Suprapubic skin (tissue), 4 donors: ENCODE measurements at regions not wholly inside any gene's neighbourhood (a gene's known extent, or its start where the extent isn't known, plus 50 kb on each side); places are given as distances from the start of the nearest gene placed in this dataset.

ENCODE experiments used
- DNase-seq, 2 donors: peaks; one replicate each; pipeline ENCODE4 v3.0.0-alpha.2; 2019; ENCODE audit warnings: low spot score in 2 of 2
- H3K27ac ChIP-seq: fragments of 200-600 bp; sonication (generic); one replicate; pipeline ENCODE4 v1.5.1; 2019
- H3K27me3 ChIP-seq: fragments of 200-600 bp; sonication (generic); one replicate; pipeline ENCODE4 v1.5.1; 2019
- H3K36me3 ChIP-seq: fragments of 200-600 bp; sonication (generic); one replicate; pipeline ENCODE4 v1.5.1; 2019
- H3K4me1 ChIP-seq: fragments of 200-600 bp; sonication (generic); one replicate; pipeline ENCODE4 v1.5.1; 2019
- H3K4me3 ChIP-seq: fragments of 200-600 bp; sonication (generic); one replicate; pipeline ENCODE4 v1.5.1; 2019; ENCODE audit warnings: mild to moderate bottlenecking
- H3K9me3 ChIP-seq: fragments of 200-600 bp; sonication (generic); one replicate; pipeline ENCODE4 v1.5.1; 2019
- EP300 ChIP-seq: sonication (generic); formaldehyde crosslinking; IDR thresholded peaks from one replicate; pipeline ENCODE4 v1.6.1; 2017; ENCODE audit warnings: antibody characterized with exemption
- POLR2A ChIP-seq, 2 donors: fragments of 450-650 bp; IDR thresholded peaks; one replicate each; pipeline ENCODE4 v1.6.1; 2017; ENCODE audit warnings: antibody characterized with exemption in 2 of 2, mild to moderate bottlenecking in 2 of 2, moderate library complexity in 2 of 2
- POLR2AphosphoS5 ChIP-seq, 3 donors: sonication (generic); formaldehyde crosslinking; IDR thresholded peaks; one replicate each; pipeline ENCODE4 v1.6.1; 2017; ENCODE audit warnings: antibody characterized with exemption in 3 of 3
- WGBS: methylation state at CpG from one replicate; pipeline ENCODE4 v1.1.5; 2018; 5-methylcytosine and 5-hydroxymethylcytosine counted together
- TF ChIP-seq, protein P1 (sequence below), 2 donors: fragments of 200-600 bp in 1 of 2; fragments of 450-650 bp in 1 of 2; sonication (generic) in 1 of 2; IDR thresholded peaks; one replicate each; pipeline ENCODE4 v1.5.1; 2016 to 2019; ENCODE audit warnings: antibody characterized with exemption in 2 of 2, mild to moderate bottlenecking in 1 of 2, moderate library complexity in 1 of 2

DNA sequence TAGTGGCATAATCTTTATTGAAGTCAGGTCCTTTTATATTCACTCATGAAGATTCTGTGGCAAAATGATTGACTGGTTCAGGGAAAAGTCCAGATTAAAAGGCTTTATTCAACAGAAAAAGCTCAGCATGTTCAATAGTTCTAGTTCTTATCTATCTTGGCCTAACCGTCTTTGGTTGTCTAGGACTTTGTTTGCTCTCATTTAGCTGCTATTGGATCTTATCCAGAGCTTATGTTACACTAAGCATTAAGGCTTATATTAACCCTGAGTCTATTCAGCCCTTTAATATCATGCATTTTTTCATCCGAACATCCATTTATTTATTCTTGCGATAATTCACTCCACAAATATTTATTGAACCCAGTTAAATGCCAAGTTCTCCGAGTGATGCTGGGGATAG, 601.0 kb upstream of the SGO1 start:
- Histone ChIP-seq H3K4me1 (no peaks in the 10 kb centered on the region), H3K27ac (no peak overlapping the region), H3K27me3 (no peaks in the 10 kb centered on the region), H3K9me3 (peaks cover 2% of the 10 kb centered on the region), H3K36me3 (no peaks in the 10 kb centered on the region), H3K4me3 (no peak overlapping the region)
- DNase-seq = no peak
- TF ChIP-seq POLR2AphosphoS5 (IDR thresholded peaks at IDR 0.05) = no peak
- no peak for TF ChIP-seq EP300
- TF ChIP-seq, protein P1, sequence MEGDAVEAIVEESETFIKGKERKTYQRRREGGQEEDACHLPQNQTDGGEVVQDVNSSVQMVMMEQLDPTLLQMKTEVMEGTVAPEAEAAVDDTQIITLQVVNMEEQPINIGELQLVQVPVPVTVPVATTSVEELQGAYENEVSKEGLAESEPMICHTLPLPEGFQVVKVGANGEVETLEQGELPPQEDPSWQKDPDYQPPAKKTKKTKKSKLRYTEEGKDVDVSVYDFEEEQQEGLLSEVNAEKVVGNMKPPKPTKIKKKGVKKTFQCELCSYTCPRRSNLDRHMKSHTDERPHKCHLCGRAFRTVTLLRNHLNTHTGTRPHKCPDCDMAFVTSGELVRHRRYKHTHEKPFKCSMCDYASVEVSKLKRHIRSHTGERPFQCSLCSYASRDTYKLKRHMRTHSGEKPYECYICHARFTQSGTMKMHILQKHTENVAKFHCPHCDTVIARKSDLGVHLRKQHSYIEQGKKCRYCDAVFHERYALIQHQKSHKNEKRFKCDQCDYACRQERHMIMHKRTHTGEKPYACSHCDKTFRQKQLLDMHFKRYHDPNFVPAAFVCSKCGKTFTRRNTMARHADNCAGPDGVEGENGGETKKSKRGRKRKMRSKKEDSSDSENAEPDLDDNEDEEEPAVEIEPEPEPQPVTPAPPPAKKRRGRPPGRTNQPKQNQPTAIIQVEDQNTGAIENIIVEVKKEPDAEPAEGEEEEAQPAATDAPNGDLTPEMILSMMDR (IDR thresholded peaks at IDR 0.05) = no peak
- TF ChIP-seq POLR2A (IDR thresholded peaks at IDR 0.05) = no peak
- WGBS = 86% methylated on average over 4 of the region's 4 CpGs

DNA sequence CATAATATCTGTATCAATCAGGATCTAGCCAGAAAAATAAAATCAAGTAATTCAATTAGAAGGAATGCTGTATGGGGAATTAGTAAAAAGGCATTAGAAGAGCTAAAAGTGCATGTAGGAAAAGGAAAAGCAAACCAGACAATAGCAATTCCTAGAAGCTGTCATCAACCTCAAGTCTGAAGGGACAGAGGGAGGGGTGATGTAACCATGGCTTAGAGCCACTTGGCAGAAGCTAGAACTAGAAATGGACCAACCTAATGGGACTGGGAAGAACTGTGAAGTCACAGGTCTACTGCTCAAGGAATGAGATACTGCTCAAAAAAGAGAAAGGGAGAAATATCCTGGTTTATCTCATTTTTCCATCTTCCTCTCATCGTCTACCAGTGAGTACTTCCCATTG, 590.7 kb upstream of the SGO1 start:
- H3K4me1 ChIP-seq = no peaks in the 10 kb centered on the region
- DNase-seq = no peak
- peaks cover 4% of the 10 kb centered on the region for H3K9me3 ChIP-seq
- TF ChIP-seq EP300 = no peak
- no peak for TF ChIP-seq POLR2A (IDR thresholded peaks at IDR 0.05)
- no peak for TF ChIP-seq POLR2AphosphoS5 (IDR thresholded peaks at IDR 0.05)
- TF ChIP-seq, protein P1 (IDR thresholded peaks at IDR 0.05) = no peak
- 66% methylated on average over 1 of the region's 1 CpG for WGBS
- H3K27ac ChIP-seq = no peak overlapping the region
- H3K27me3 ChIP-seq = no peaks in the 10 kb centered on the region
- no peak overlapping the region for H3K4me3 ChIP-seq
- no peaks in the 10 kb centered on the region for H3K36me3 ChIP-seq

DNA sequence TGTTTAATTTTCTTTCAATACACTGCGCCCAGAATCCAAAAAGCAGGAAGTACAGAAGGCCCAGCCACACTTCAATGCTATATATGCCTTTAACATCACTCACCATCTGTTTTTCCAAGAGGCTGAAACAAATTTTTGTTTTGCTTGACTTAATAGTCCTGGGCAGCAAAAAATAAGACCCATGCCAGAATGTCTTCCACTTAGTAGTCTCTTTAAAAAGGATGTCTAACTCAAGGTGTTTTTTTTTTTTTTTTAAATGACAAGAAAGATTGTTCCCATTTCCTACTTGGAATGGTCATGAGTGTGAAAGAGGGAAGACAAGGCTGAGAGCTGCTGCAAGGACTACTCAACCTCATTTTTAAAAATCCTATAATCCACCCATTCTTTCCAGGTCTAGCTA, 590.3 kb upstream of the SGO1 start:
- no peak overlapping the region for H3K27ac ChIP-seq

DNA sequence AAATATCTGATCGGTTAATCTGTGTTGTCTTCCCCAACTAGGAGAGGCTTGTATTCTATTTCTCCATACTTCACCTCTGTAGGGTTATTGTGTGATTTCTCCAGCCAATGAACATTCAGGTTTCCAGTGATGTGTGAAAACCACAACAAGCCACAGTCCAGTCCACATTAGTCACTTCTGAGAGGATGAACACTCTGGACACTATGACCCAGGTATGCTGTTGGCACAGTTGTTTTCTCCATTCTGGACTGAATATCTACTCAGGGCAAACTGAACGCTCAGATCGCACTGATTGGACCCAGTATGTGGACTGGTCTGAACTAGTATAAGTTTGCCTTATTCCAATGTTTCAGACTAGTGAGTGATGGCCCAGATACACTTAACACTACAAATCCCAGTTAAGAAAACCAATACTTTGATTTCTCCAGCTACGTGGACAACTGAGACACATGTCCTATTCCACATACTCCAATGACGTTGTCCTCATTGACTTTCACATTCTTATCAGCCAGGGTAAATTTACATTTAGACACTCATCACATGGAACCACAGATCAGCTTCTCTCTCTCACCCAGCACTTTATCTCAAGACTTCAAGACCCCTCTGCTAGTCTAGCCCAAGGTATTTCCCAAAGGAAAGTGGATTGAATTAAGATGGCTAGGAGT, 587.4 kb upstream of the SGO1 start:
- H3K27ac ChIP-seq = no peak overlapping the region
- DNase-seq = no peak
- H3K4me3 ChIP-seq = no peak overlapping the region
- 98% methylated on average over 5 of the region's 5 CpGs for WGBS
- no peaks in the 10 kb centered on the region for H3K36me3 ChIP-seq
- no peak for TF ChIP-seq POLR2A (IDR thresholded peaks at IDR 0.05)
- TF ChIP-seq, protein P1 (IDR thresholded peaks at IDR 0.05) = no peak
- TF ChIP-seq POLR2AphosphoS5 (IDR thresholded peaks at IDR 0.05) = no peak
- no peak for TF ChIP-seq EP300
- peaks cover 4% of the 10 kb centered on the region for H3K9me3 ChIP-seq
- H3K27me3 ChIP-seq = no peaks in the 10 kb centered on the region
- H3K4me1 ChIP-seq = no peaks in the 10 kb centered on the region

More for the DNA sequence above, 590.3 kb upstream of the SGO1 start:
- DNase-seq = no peak
- TF ChIP-seq, protein P1 (IDR thresholded peaks at IDR 0.05) = no peak
- TF ChIP-seq POLR2AphosphoS5 (IDR thresholded peaks at IDR 0.05) (no peak), EP300 (no peak), POLR2A (IDR thresholded peaks at IDR 0.05) (no peak)
- Histone ChIP-seq H3K4me3 (no peak overlapping the region), H3K4me1 (no peaks in the 10 kb centered on the region), H3K27me3 (no peaks in the 10 kb centered on the region), H3K36me3 (no peaks in the 10 kb centered on the region), H3K9me3 (peaks cover 4% of the 10 kb centered on the region)
- WGBS = 0% methylated on average over 1 of the region's 1 CpG

DNA sequence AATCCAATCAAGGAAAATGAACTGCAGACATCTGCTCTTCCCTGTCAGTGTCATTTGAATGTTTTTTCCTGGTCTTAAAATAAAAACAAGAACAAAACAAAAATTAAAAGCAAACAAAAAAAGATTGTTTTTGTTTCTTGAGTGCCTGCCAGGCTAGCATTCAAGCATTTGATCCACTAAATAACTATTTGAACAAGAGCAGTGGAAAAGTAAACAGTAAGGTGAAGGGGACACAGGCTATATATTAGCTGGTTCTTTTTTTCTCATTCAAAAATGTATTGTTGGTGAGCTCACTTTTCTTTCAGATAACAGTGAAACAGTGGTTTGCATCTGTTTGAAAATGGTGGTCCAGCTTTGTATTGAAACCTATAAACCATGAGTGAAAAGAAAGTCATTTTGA, 586.9 kb upstream of the SGO1 start:
- Histone ChIP-seq H3K4me3 (no peak overlapping the region), H3K4me1 (no peaks in the 10 kb centered on the region), H3K36me3 (no peaks in the 10 kb centered on the region), H3K27ac (no peak overlapping the region), H3K27me3 (no peaks in the 10 kb centered on the region), H3K9me3 (peaks cover 4% of the 10 kb centered on the region)
- no peak for DNase-seq
- TF ChIP-seq POLR2A (IDR thresholded peaks at IDR 0.05) (no peak), POLR2AphosphoS5 (IDR thresholded peaks at IDR 0.05) (no peak), EP300 (no peak)
- TF ChIP-seq, protein P1 (IDR thresholded peaks at IDR 0.05) = no peak
